Activated T-helper 17 cell treated with anti-CD3 and anti-CD28 coated beads, Interleukin-2, amount 50 U/mL, for 72 hours (primary cell): ENCODE measurements at regions not wholly inside any gene's neighbourhood (a gene's known extent, or its start where the extent isn't known, plus 50 kb on each side); places are given as distances from the start of the nearest gene placed in this dataset.
A peak's percentile ranks its signal among the peaks of the same experiment; 100 is the strongest.

Source experiments
- ATAC-seq: fragments of 150-1000 bp; cut with Tn5 transposase; replicated peaks from 2 replicates; pipeline ENCODE4 v1.10.0; 2021; ENCODE audit warnings: mild to moderate bottlenecking, moderate library complexity
- H3K27ac Mint-ChIP-seq: one replicate; pipeline ENCODE4 v1.8.0; 2022; ENCODE audit warnings: mixed read lengths
- H3K27me3 Mint-ChIP-seq: one replicate; pipeline ENCODE4 v1.8.0; 2022; ENCODE audit warnings: mixed read lengths
- H3K36me3 Mint-ChIP-seq: one replicate; pipeline ENCODE4 v1.8.0; 2022; ENCODE audit warnings: low read depth, mild to moderate bottlenecking, mixed read lengths
- H3K4me1 Mint-ChIP-seq: one replicate; pipeline ENCODE4 v1.8.0; 2022; ENCODE audit warnings: mixed read lengths
- H3K4me3 Mint-ChIP-seq: one replicate; pipeline ENCODE4 v1.8.0; 2022; ENCODE audit warnings: mild to moderate bottlenecking, mixed read lengths
- H3K9me3 Mint-ChIP-seq: one replicate; pipeline ENCODE4 v1.8.0; 2022; ENCODE audit warnings: mixed read lengths

DNA sequence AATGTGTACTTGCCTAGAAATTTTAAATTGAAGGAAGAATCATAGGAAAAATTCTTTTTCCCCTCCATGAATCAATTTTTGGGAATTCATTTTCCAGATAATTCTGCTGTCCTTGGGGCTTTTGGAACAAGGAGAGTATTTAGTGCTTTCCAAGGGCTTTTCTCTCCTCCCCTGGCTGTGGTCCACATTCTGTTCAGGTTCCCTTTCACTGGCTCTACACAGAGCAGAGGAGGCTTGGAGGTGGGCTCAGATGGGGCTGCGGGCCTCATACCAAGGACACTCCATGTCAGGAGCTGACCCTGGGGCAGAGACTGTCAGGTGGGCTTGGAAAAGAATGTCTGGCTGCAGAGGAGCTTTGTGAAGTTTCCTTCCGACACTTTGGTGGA, 128.1 kb downstream of the GADD45G start:
- Mint-ChIP-seq H3K27me3 (no peaks in the 10 kb centered on the region), H3K4me3 (no peak overlapping the region), H3K4me1 (peaks cover 5% of the 10 kb centered on the region), H3K27ac (no peak overlapping the region), H3K36me3 (no peaks in the 10 kb centered on the region), H3K9me3 (no peaks in the 10 kb centered on the region)
- no peak for ATAC-seq

DNA sequence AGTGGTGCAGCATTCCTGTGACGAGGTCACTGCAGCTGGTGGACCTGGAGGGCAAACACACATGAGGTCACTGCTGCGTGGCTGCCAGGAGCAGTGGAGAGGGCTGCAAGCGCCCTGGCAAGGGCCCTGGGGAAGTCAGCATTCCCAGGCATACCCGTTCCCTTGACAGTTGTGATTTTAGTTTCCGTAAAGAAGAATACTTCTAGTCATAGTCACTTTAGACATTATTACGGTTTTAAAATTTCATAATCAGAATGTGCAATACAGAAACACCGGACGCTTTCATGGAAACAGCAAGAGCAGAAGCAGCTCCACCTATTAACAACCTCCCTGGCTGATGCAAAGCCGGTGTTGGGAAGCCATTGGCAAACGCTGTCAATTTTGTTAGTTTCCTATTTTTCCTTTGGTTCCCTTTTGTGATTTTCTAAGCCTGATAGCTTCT, 129.8 kb downstream of the GADD45G start:
- Mint-ChIP-seq H3K4me1 (peaks cover 19% of the 10 kb centered on the region), H3K27ac (no peak overlapping the region), H3K36me3 (no peaks in the 10 kb centered on the region), H3K27me3 (no peaks in the 10 kb centered on the region), H3K4me3 (no peak overlapping the region), H3K9me3 (no peaks in the 10 kb centered on the region)
- ATAC-seq, result no peak

DNA sequence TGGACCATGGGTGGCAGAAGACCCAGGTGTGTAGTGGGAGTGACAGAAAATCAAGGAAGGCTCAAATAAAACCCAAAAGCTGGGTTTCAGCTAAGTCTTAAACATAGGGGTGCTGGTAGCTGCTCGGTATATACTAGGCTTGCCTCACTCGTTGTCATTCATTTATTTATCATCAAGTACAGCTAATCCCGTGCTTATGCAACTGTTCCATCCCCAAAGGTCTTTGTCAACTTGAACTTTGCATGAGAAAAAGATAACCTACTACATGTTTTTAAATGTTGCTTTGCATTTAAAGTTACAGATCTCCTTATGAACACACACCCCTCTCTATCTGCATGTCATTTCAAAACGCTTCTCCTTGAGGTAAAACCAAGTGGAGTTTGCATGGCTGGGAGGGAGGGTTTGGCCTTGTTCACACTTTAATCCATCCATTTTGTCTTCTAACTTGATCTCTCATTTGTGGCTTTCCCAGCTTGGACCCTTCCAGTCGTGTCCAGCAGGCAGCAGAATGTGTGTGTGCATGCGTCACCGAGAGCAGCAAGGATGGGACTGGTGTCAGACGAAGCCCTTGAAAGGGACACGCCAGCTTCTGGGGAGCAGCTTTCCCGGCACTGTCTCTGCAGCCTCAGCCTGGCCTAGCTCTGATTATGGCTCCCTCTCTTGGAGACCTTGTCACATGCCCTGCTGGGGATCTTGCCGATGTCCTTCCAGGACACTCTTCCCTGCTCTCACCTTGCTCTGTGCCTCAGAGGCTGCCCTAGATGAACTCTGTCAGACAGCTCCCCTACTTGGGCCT, 133.5 kb downstream of the GADD45G start:
- no peaks in the 10 kb centered on the region for H3K36me3 Mint-ChIP-seq
- peak overlapping the region; percentile 81 for H3K27ac Mint-ChIP-seq
- H3K4me1 Mint-ChIP-seq, result peaks cover 38% of the 10 kb centered on the region
- H3K27me3 Mint-ChIP-seq, result no peaks in the 10 kb centered on the region
- H3K9me3 Mint-ChIP-seq, result no peaks in the 10 kb centered on the region
- H3K4me3 Mint-ChIP-seq, result peak overlapping the region; percentile 81
- no peak for ATAC-seq

DNA sequence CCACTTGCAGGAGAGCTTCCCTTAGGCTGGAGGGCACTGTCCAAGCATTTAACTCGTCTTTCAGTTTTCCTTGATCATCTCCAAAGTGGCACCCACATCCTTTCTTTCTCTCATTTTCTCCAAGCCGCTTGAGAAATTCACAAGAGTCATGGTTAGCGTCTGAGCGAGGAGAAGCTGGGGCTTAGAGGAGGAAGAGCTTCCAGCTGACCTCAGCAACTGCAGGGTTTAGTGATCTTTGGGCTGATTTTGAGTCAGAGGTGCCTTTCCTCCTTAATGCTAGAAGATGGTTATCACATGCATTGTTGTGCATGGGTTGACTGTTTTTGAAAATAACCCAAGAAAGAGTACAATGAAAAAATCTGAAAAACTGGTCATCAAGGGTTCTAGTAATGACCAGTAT, 134.7 kb downstream of the GADD45G start:
- Mint-ChIP-seq H3K4me3 (peak overlapping the region; percentile 81), H3K4me1 (peaks cover 44% of the 10 kb centered on the region), H3K27ac (peak overlapping the region; percentile 81), H3K9me3 (no peaks in the 10 kb centered on the region), H3K27me3 (no peaks in the 10 kb centered on the region), H3K36me3 (no peaks in the 10 kb centered on the region)
- ATAC-seq, result peak; percentile 66

DNA sequence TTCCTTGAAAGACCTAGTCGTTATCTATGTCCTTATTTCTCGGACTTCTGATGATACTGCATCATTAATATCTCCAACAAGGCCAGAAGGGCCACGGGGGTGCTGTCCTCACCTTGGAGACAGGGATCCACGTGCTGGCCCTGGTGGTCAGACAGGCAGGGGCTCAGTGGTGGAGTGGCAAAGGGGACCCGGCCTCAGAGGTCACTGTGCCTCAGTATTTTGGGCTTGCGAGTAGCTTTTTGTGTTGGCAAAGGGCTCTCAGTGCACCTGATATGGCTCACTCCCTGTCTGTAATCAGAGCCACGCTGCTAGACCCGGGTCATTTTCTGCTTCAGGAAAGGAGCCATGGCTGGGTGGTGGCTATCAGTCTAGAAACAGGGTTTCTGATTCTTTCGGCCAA, 135.1 kb downstream of the GADD45G start:
- H3K36me3 Mint-ChIP-seq, result no peaks in the 10 kb centered on the region
- H3K4me3 Mint-ChIP-seq, result peak overlapping the region; percentile 81
- no peak for ATAC-seq

DNA sequence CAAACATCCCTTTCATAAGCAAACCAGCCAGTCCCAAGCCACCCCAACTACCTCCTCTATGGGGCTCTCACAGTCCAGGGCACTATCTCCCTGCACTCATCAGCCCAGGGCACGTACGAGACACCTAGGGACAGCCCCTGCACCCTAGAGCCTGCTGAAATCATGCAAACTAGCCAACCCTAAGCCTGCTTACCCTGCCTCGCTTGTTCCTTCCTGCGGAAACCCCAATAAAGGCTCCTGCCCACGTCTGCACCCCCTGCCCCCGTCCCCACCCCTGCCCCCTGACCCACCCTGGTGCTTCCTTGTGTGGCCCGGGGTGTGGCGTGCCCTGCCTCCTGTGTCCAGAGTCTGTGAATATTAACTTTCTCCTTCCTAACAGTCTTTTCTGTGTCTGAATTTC, 135.9 kb downstream of the GADD45G start:
- no peaks in the 10 kb centered on the region for H3K27me3 Mint-ChIP-seq
- peak overlapping the region; percentile 81 for H3K27ac Mint-ChIP-seq
- peak; percentile 84 for ATAC-seq
- no peaks in the 10 kb centered on the region for H3K9me3 Mint-ChIP-seq
- H3K4me3 Mint-ChIP-seq, result peak overlapping the region; percentile 81
- peaks cover 46% of the 10 kb centered on the region for H3K4me1 Mint-ChIP-seq
- no peaks in the 10 kb centered on the region for H3K36me3 Mint-ChIP-seq

More for the DNA sequence above, 135.1 kb downstream of the GADD45G start:
- Mint-ChIP-seq H3K27ac (peak overlapping the region; percentile 81), H3K4me1 (peaks cover 46% of the 10 kb centered on the region), H3K27me3 (no peaks in the 10 kb centered on the region), H3K9me3 (no peaks in the 10 kb centered on the region)

DNA sequence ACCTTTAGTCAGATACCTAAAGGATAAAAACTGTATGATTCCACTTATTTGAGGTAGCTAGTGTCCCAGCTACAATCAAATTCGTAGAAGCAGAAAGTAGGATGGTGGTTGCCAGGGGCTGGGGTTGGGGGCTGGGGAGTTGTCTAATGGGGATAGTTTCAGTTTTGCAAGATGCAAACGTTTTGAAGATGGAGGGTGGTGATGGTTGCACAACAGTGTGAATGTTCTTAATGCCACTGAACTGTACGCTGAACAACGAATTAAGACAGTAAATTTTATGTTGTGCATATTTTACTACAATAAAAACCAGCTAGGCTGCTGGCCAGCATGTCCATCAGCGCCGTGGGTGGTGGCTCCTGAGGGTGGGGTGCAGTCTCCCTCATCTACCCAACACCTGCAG, 137.8 kb downstream of the GADD45G start:
- peak overlapping the region; percentile 80 for H3K4me3 Mint-ChIP-seq
- peaks cover 46% of the 10 kb centered on the region for H3K4me1 Mint-ChIP-seq
- no peak for ATAC-seq
- H3K9me3 Mint-ChIP-seq, result no peaks in the 10 kb centered on the region
- H3K36me3 Mint-ChIP-seq, result no peaks in the 10 kb centered on the region
- peak overlapping the region; percentile 93 for H3K27ac Mint-ChIP-seq
- H3K27me3 Mint-ChIP-seq, result no peaks in the 10 kb centered on the region

DNA sequence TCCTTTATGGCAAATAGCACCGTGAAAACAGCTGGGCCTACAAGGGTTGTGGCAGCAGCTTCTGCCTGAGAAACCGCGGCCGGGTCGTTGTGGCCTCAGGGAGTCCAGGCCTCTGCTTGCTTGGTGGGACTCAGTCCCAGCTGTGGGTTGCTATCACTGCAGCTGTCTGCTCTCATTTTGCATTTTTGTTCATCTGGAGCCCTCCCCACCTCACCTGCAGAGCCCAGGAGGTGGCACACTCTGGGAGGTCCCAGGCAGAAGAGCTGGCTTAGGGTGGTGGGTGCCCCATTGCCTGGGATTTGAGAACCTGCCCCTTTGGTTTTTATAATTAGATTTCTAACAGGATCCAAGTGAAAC, 138.4 kb downstream of the GADD45G start:
- H3K4me3 Mint-ChIP-seq, result peak overlapping the region; percentile 80
- no peaks in the 10 kb centered on the region for H3K27me3 Mint-ChIP-seq
- H3K27ac Mint-ChIP-seq, result peak overlapping the region; percentile 93
- ATAC-seq, result peak; percentile 6
- no peaks in the 10 kb centered on the region for H3K36me3 Mint-ChIP-seq
- peaks cover 46% of the 10 kb centered on the region for H3K4me1 Mint-ChIP-seq
- no peaks in the 10 kb centered on the region for H3K9me3 Mint-ChIP-seq

DNA sequence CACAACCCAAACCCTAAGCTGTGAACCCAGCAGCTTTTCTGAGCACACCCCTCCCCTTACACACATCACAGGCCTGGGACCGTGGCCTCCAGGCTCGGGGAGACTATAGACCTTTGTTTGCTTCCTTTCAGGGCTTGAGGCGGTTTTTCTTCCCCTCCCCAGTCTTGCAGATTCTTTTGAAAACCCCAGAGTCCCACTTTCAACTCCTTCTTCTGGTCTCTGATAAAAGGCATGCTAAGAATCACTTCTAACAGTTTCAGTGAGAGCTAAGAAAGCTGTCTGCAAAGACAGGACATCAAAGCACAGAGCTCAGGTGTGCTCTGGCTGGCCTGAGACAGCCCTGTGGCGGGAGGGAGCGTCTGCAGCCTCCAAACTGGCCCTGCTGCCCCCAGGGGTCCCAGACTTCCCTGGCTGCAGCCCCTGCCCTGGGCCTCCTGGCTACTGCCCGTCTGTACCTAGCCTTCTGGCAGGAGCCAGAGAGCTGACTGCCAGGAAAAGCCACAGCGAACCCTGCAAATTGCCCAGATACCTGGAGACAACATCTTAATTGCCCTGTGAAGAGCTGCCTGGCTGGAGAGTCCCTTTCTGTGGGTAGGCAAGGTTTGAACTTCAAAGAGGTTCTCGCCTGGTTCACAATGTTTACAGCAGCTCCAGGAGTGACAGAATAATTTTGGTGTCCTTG, 138.9 kb downstream of the GADD45G start:
- H3K4me1 Mint-ChIP-seq, result peaks cover 48% of the 10 kb centered on the region
- peak; percentile 63 for ATAC-seq
- H3K27ac Mint-ChIP-seq, result peak overlapping the region; percentile 93
- H3K9me3 Mint-ChIP-seq, result no peaks in the 10 kb centered on the region
- H3K4me3 Mint-ChIP-seq, result peak overlapping the region; percentile 80
- H3K36me3 Mint-ChIP-seq, result no peaks in the 10 kb centered on the region
- H3K27me3 Mint-ChIP-seq, result no peaks in the 10 kb centered on the region

DNA sequence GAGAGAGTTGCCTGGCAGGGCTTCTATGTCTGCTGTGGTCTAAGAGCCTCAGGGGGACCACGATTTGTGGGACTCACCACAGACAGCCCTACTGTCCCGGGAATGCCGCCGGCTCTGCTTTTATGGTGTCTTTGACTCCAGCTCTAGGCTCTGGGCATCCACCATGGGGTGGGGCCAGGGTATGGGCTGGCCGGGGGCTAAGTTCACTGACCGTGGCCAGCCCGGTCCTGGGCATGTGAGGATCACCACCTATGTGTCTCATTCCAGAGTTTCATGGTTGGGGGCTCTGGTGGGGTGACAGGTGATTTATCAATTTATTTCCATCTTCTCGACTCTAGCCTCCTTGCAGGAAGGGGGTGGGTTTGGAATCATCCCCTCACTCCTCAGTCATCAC, 139.4 kb downstream of the GADD45G start:
- Mint-ChIP-seq H3K27me3 (no peaks in the 10 kb centered on the region), H3K4me1 (peaks cover 45% of the 10 kb centered on the region), H3K27ac (peak overlapping the region; percentile 93), H3K36me3 (no peaks in the 10 kb centered on the region), H3K4me3 (peak overlapping the region; percentile 80), H3K9me3 (no peaks in the 10 kb centered on the region)
- ATAC-seq, result no peak

DNA sequence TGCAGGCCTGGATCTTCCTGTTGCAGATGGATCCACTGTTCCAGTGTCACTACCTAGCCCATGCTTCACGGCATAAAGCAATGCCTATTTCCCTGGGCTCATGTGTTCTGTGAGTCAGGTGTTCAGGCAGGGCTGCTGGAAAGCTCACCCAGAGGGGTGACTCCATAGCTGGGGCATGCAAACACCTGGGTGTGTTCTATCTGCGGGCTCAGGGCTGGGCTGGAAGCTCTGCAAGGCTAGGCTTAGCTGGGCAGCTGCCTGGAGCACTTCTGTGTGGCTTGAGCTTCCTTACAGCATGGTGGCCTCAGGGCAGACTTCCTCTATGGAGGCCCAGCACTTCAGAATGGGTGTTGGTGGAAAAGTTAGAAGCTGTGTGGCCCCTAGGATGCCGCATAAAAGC, 139.9 kb downstream of the GADD45G start:
- peak overlapping the region; percentile 93 for H3K27ac Mint-ChIP-seq
- no peaks in the 10 kb centered on the region for H3K36me3 Mint-ChIP-seq
- H3K4me1 Mint-ChIP-seq, result peaks cover 45% of the 10 kb centered on the region
- H3K27me3 Mint-ChIP-seq, result no peaks in the 10 kb centered on the region
- no peak for ATAC-seq
- H3K4me3 Mint-ChIP-seq, result peak overlapping the region; percentile 80
- H3K9me3 Mint-ChIP-seq, result no peaks in the 10 kb centered on the region

DNA sequence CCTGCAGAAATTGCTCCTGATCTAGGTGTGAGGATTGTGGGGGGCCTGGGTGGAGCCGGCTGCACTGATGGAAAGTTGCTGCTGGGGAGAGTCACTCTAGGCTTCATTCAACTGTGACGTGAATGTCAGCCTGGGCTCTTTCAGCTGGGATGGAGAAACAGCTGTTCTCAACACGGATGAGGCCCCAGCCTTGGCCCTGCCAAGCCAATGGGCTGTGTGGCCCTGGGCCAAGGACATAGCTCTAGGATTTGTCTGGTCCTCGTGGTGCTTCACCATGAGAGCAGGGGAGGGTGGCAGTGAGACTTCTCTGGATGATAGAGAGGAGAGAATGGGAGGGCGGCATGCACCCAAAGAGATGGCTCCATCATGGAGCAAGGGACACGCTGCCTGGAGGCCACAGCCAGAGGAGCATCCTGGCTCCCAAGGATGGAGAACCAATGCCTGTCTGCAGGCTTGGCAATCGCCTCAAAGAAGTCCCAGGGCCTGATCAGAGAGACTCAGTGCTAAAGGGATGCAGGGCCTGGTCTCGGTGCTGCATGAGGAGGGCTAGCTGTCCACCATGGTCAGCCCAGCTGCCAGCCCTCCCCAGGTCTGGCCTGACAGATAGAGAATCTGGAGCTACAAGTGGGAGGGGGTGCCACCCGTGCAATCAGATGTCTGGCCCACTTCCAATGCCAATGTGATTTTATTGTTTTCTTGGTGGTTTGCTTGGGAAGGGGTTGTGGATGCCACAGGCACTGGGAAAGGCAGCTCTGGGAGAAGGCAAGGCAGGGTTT, 141.0 kb downstream of the GADD45G start:
- Mint-ChIP-seq H3K36me3 (no peaks in the 10 kb centered on the region), H3K4me3 (no peak overlapping the region), H3K27me3 (no peaks in the 10 kb centered on the region), H3K27ac (peak overlapping the region; percentile 62), H3K4me1 (peaks cover 35% of the 10 kb centered on the region), H3K9me3 (no peaks in the 10 kb centered on the region)
- ATAC-seq, result no peak

DNA sequence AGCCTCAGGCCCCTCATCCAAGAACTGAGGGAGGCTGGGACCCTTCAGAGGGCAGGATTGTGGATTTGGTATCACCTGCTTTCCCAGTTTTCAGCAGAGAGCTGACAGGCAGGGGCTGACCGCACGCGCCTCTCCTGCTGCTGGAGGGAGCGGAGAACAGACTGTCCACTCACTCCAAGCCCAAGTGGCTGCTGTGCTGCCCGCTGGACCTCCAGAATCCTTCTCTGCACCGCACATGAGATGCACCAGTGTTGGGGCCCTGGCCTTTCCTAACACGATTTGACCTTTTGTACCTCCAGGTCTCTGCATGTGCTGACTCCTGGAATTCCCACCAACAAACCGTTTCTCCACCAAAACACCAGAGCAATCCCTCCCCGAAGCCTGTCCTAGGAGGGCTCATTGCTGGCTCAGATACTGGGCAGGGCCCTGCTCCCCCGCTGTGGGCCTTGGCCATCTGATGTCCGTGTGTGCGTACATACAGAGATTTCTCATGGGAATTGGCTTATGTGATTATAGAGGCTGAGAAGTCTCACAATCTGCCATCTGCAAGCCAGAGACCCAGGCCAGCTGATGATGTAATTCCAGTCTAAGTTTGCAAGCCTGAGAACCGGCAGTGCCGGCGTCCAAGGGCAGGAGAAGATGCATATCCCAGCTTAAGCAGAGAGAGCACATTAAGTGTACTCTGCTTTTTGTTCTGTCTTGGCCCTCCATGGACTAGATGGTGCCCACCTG, 141.7 kb downstream of the GADD45G start:
- Mint-ChIP-seq H3K27me3 (no peaks in the 10 kb centered on the region), H3K27ac (no peak overlapping the region)

DNA sequence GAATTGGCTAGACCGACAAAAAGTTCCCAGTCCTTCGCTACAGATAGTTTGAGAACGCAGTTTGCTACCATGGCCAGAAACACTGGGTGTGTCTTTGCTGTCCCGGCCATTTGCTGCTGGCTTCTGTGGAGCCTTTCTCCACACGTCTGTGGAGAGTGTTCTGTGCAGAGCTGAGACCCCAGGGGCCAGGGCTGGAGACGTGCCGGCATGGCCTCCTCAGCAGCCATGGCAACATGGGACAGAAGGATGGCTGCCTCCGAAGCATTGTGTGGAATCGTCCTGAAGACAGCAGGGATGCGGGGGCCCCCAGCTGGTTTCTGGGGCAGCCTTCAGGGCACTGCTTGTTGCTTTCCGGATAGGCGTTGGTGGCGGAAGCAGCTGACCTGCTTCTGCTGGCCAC, 142.8 kb downstream of the GADD45G start:
- Mint-ChIP-seq H3K4me3 (no peak overlapping the region), H3K27me3 (no peaks in the 10 kb centered on the region), H3K36me3 (no peaks in the 10 kb centered on the region), H3K4me1 (peaks cover 26% of the 10 kb centered on the region), H3K27ac (no peak overlapping the region), H3K9me3 (no peaks in the 10 kb centered on the region)
- ATAC-seq, result no peak

More for the DNA sequence above, 141.7 kb downstream of the GADD45G start:
- peaks cover 31% of the 10 kb centered on the region for H3K4me1 Mint-ChIP-seq
- ATAC-seq, result no peak
- no peak overlapping the region for H3K4me3 Mint-ChIP-seq
- no peaks in the 10 kb centered on the region for H3K9me3 Mint-ChIP-seq
- H3K36me3 Mint-ChIP-seq, result no peaks in the 10 kb centered on the region
